Keratinocyte (primary cell): ENCODE measurements at regions not wholly inside any gene's neighbourhood (a gene's known extent, or its start where the extent isn't known, plus 50 kb on each side); places are given as distances from the start of the nearest gene placed in this dataset.

ENCODE experiments used
- EZH2 ChIP-seq: IDR thresholded peaks from one replicate; pipeline ENCODE4 v1.6.1; 2012; ENCODE audit warnings: inconsistent platforms, mild to moderate bottlenecking, low read length, moderate library complexity
- TF ChIP-seq, protein P1 (sequence below), 3 experiments: IDR thresholded peaks in 1 of 3; conservative IDR thresholded peaks in 1 of 3; optimal IDR thresholded peaks in 1 of 3; 2 replicates in 2 of 3; 3 replicates in 1 of 3; pipeline versions ENCODE3 to v1.5.1; 2011; ENCODE audit warnings: low read length in 3 of 3, mild to moderate bottlenecking in 3 of 3, moderate library complexity in 2 of 3, control low read depth in 1 of 3, inconsistent platforms in 1 of 3; ENCODE audit not compliant: insufficient read depth in 2 of 3; ENCODE audit errors: extremely low read depth in 1 of 3

DNA sequence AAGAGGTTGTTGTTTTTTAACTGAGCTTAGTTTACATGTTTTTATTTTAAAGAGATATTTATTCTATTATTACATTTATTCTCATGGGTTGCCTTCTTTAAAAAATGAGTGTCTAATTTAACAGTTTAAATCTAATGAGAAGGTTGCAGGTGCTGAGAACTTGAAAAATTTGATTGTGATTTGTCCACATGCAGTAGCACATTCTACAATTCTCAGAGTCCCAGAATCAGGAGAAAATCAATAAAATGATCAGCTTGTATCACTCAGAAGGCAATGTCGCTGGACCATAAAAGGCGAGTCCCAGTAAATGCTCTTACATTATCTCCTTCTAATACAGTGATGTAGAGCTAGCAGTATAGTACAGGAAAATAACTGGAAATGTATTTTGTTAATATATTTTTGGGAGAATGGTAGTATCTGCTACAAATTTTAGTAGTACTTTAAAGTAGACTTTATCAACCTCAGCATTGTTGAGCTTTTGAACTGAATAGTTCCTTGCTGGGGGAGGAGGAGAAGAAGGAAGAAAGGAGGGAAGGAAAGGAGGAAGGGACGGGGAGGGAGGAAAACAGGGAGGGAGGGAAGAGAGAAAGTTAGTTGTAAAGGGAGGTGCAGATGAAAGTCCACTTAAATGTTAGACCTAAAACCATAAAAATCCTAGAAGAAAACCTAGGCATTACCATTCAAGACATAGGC is 458.0 kb downstream of the DOK5 start:
- TF ChIP-seq, protein P1, sequence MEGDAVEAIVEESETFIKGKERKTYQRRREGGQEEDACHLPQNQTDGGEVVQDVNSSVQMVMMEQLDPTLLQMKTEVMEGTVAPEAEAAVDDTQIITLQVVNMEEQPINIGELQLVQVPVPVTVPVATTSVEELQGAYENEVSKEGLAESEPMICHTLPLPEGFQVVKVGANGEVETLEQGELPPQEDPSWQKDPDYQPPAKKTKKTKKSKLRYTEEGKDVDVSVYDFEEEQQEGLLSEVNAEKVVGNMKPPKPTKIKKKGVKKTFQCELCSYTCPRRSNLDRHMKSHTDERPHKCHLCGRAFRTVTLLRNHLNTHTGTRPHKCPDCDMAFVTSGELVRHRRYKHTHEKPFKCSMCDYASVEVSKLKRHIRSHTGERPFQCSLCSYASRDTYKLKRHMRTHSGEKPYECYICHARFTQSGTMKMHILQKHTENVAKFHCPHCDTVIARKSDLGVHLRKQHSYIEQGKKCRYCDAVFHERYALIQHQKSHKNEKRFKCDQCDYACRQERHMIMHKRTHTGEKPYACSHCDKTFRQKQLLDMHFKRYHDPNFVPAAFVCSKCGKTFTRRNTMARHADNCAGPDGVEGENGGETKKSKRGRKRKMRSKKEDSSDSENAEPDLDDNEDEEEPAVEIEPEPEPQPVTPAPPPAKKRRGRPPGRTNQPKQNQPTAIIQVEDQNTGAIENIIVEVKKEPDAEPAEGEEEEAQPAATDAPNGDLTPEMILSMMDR (optimal IDR thresholded peaks at IDR 0.05 in 1 of 3, IDR thresholded peaks at IDR 0.05 in 1 of 3, conservative IDR thresholded peaks at IDR 0.05 in 1 of 3; ENCODE audit: extremely low read depth in 1 of 3, insufficient read depth in 2 of 3, low read length in 3 of 3) = no peak
- no peak for TF ChIP-seq EZH2
